Breast epithelium (tissue), 4 donors: ENCODE measurements at regions not wholly inside any gene's neighbourhood (a gene's known extent, or its start where the extent isn't known, plus 50 kb on each side); places are given as distances from the start of the nearest gene placed in this dataset.

Experiments
- DNase-seq, 2 donors: peaks; one replicate each; pipeline ENCODE4 v3.0.0-alpha.2; 2019; ENCODE audit warnings: low spot score in 2 of 2
- H3K27ac ChIP-seq, 2 donors: fragments of 200-600 bp; sonication (generic) in 1 of 2; one replicate each; pipeline ENCODE4 v1.5.1; 2016 to 2019; ENCODE audit warnings: mild to moderate bottlenecking in 1 of 2
- H3K27me3 ChIP-seq, 2 donors: fragments of 200-600 bp; sonication (generic) in 1 of 2; one replicate each; pipeline versions ENCODE4 v1.5.1 to v1.6.0; 2017 to 2019; ENCODE audit warnings: control low read depth in 1 of 2, mild to moderate bottlenecking in 1 of 2
- H3K36me3 ChIP-seq: fragments of 200-600 bp; one replicate; pipeline ENCODE4 v1.5.1; 2019
- H3K4me1 ChIP-seq, 2 donors: fragments of 200-600 bp; sonication (generic); one replicate each; pipeline ENCODE4 v1.5.1; 2016 to 2019; ENCODE audit warnings: control low read depth in 1 of 2
- H3K4me3 ChIP-seq, 3 donors: fragments of 200-600 bp; sonication (generic); 1 replicate in 2 of 3; 2 replicates in 1 of 3; pipeline ENCODE4 v1.5.1; 2016 to 2019; ENCODE audit warnings: mild to moderate bottlenecking in 3 of 3, moderate library complexity in 2 of 3
- H3K9me3 ChIP-seq, 2 donors: fragments of 200-600 bp; sonication (generic) in 1 of 2; one replicate each; pipeline ENCODE4 v1.5.1; 2016 to 2019; ENCODE audit warnings: control low read depth in 1 of 2
- CTCF ChIP-seq, 3 donors: fragments of 450-650 bp; IDR thresholded peaks; one replicate each; pipeline ENCODE4 v1.5.1; 2016 to 2017; ENCODE audit warnings: antibody characterized with exemption in 3 of 3, mild to moderate bottlenecking in 3 of 3, moderate library complexity in 3 of 3
- POLR2A ChIP-seq: fragments of 450-650 bp; IDR thresholded peaks from one replicate; pipeline ENCODE4 v1.6.1; 2016; ENCODE audit warnings: antibody characterized with exemption, mild to moderate bottlenecking, moderate library complexity
- POLR2AphosphoS5 ChIP-seq, 3 donors: sonication (generic); formaldehyde crosslinking; IDR thresholded peaks; one replicate each; pipeline ENCODE4 v1.6.1; 2017; ENCODE audit warnings: antibody characterized with exemption in 3 of 3
- intact Hi-C: fragments of 100-400 bp; cut with DNase I; formaldehyde crosslinking; loops from one replicate; pipeline ENCODE4 v1.15.1; 2023; ENCODE audit warnings: low total_unique reads

- TF ChIP-seq CTCF (IDR thresholded peaks at IDR 0.05) (no peak), POLR2AphosphoS5 (IDR thresholded peaks at IDR 0.05) (no peak), POLR2A (no peak)
- no peaks in the 10 kb centered on the region for H3K4me1 ChIP-seq
- DNase-seq = no peak
- no peaks in the 10 kb centered on the region for H3K36me3 ChIP-seq
- no peaks in the 10 kb centered on the region for H3K27me3 ChIP-seq
- no peaks in the 10 kb centered on the region for H3K9me3 ChIP-seq
- no peak overlapping the region for H3K27ac ChIP-seq
- no peak overlapping the region for H3K4me3 ChIP-seq
- intact Hi-C loops = no loop called here
These were observed 91.7 kb upstream of the PGBD5 start for GRCh38 chr1:230517786-230518185.

GRCh38 chr1:230517326-230517725 lies 91.2 kb upstream of the PGBD5 start:
- Histone ChIP-seq H3K36me3 (no peaks in the 10 kb centered on the region), H3K4me1 (no peaks in the 10 kb centered on the region), H3K27ac (no peak overlapping the region), H3K27me3 (no peaks in the 10 kb centered on the region), H3K9me3 (no peaks in the 10 kb centered on the region), H3K4me3 (no peak overlapping the region)
- DNase-seq = no peak
- TF ChIP-seq POLR2AphosphoS5 (IDR thresholded peaks at IDR 0.05) (no peak), POLR2A (no peak), CTCF (IDR thresholded peaks at IDR 0.05) (no peak)
- intact Hi-C loops = no loop called here

GRCh38 chr1:230516889-230517288 lies 90.8 kb upstream of the PGBD5 start:
- no peak for DNase-seq

GRCh38 chr1:230515451-230516145 lies 89.5 kb upstream of the PGBD5 start:
- TF ChIP-seq POLR2A (no peak), CTCF (IDR thresholded peaks at IDR 0.05) (no peak), POLR2AphosphoS5 (IDR thresholded peaks at IDR 0.05) (no peak)
- DNase-seq = no peak
- H3K4me3 ChIP-seq = no peak overlapping the region
- no peak overlapping the region for H3K27ac ChIP-seq
- intact Hi-C loops = no loop called here
- H3K36me3 ChIP-seq = no peaks in the 10 kb centered on the region
- H3K9me3 ChIP-seq = no peaks in the 10 kb centered on the region
- no peaks in the 10 kb centered on the region for H3K27me3 ChIP-seq
- no peaks in the 10 kb centered on the region for H3K4me1 ChIP-seq

More at GRCh38 chr1:230516889-230517288, 90.8 kb upstream of the PGBD5 start:
- no peak overlapping the region for H3K27ac ChIP-seq
- H3K27me3 ChIP-seq = no peaks in the 10 kb centered on the region
- H3K4me1 ChIP-seq = no peaks in the 10 kb centered on the region
- no peaks in the 10 kb centered on the region for H3K36me3 ChIP-seq
- intact Hi-C loops = no loop called here
- TF ChIP-seq POLR2A (no peak), CTCF (IDR thresholded peaks at IDR 0.05) (no peak), POLR2AphosphoS5 (IDR thresholded peaks at IDR 0.05) (no peak)
- H3K9me3 ChIP-seq = no peaks in the 10 kb centered on the region
- H3K4me3 ChIP-seq = no peak overlapping the region

GRCh38 chr1:230510496-230510895 lies 84.4 kb upstream of the PGBD5 start:
- intact Hi-C loops = no loop called here
- Histone ChIP-seq H3K27me3 (no peaks in the 10 kb centered on the region), H3K4me3 (no peak overlapping the region), H3K27ac (no peak overlapping the region), H3K4me1 (no peaks in the 10 kb centered on the region), H3K36me3 (no peaks in the 10 kb centered on the region), H3K9me3 (no peaks in the 10 kb centered on the region)
- DNase-seq = no peak
- TF ChIP-seq POLR2AphosphoS5 (IDR thresholded peaks at IDR 0.05) = no peak
- TF ChIP-seq POLR2A = no peak
- TF ChIP-seq CTCF (IDR thresholded peaks at IDR 0.05) = no peak
